ENCODE measurements at regions not wholly inside any gene's neighbourhood (a gene's known extent, or its start where the extent isn't known, plus 50 kb on each side); places are given as distances from the start of the nearest gene placed in this dataset.

DNA sequence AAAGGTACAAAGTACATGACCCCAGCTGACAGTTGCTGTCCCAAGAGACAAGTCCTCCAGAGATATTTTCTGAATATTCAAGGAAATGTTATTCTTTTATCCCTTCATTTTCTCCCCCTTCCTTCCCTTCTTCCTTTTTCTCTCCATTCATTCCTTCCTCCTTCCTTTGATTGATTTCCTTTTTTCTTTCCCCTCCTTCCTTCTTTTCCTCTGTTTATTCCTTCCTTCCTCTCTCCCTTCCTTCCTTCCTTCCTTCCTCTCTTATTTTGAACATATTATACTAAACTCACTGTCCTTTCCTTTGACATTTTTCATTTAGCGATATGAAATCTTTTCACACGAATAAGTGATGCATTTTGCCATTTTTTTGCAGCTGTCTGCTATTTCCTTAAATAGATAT is 73.2 kb upstream of the HDDC2 start:
- TF ChIP-seq, protein P1, sequence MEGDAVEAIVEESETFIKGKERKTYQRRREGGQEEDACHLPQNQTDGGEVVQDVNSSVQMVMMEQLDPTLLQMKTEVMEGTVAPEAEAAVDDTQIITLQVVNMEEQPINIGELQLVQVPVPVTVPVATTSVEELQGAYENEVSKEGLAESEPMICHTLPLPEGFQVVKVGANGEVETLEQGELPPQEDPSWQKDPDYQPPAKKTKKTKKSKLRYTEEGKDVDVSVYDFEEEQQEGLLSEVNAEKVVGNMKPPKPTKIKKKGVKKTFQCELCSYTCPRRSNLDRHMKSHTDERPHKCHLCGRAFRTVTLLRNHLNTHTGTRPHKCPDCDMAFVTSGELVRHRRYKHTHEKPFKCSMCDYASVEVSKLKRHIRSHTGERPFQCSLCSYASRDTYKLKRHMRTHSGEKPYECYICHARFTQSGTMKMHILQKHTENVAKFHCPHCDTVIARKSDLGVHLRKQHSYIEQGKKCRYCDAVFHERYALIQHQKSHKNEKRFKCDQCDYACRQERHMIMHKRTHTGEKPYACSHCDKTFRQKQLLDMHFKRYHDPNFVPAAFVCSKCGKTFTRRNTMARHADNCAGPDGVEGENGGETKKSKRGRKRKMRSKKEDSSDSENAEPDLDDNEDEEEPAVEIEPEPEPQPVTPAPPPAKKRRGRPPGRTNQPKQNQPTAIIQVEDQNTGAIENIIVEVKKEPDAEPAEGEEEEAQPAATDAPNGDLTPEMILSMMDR (IDR thresholded peaks at IDR 0.05), result no peak
- no peak for TF ChIP-seq EP300 (IDR thresholded peaks at IDR 0.05; ENCODE audit: borderline replicate concordance in 1 of 2, low read depth in 1 of 2, low read length in 1 of 2)
- no peak for TF ChIP-seq POLR2AphosphoS5 (IDR thresholded peaks at IDR 0.05; ENCODE audit: low read depth, low read length)
- TF ChIP-seq, protein P2, sequence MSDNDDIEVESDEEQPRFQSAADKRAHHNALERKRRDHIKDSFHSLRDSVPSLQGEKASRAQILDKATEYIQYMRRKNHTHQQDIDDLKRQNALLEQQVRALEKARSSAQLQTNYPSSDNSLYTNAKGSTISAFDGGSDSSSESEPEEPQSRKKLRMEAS (IDR thresholded peaks at IDR 0.05; ENCODE audit: low read depth), result no peak
- TF ChIP-seq SIN3A (IDR thresholded peaks at IDR 0.05; ENCODE audit: borderline replicate concordance, low read depth, low read length), result no peak
- no peak for TF ChIP-seq MEF2A (IDR thresholded peaks at IDR 0.05; ENCODE audit: borderline replicate concordance, low read depth)
- no peak for TF ChIP-seq NRF1 (IDR thresholded peaks at IDR 0.05; ENCODE audit: low read depth, low read length)
- no peak for TF ChIP-seq RXRA (IDR thresholded peaks at IDR 0.05; ENCODE audit: borderline replicate concordance, low read depth)
- TF ChIP-seq, protein P3, sequence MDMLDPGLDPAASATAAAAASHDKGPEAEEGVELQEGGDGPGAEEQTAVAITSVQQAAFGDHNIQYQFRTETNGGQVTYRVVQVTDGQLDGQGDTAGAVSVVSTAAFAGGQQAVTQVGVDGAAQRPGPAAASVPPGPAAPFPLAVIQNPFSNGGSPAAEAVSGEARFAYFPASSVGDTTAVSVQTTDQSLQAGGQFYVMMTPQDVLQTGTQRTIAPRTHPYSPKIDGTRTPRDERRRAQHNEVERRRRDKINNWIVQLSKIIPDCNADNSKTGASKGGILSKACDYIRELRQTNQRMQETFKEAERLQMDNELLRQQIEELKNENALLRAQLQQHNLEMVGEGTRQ (IDR thresholded peaks at IDR 0.05; ENCODE audit: borderline replicate concordance, low read depth, low read length), result no peak
- no peak for TF ChIP-seq YY1 (IDR thresholded peaks at IDR 0.05; ENCODE audit: low read depth)
- TF ChIP-seq MXI1 (IDR thresholded peaks at IDR 0.05; ENCODE audit: low read depth, low read length), result no peak
